K562 (cell line): ENCODE measurements at regions not wholly inside any gene's neighbourhood (a gene's known extent, or its start where the extent isn't known, plus 50 kb on each side); places are given as distances from the start of the nearest gene placed in this dataset.

ENCODE experiments used
- ATAC-seq: fragments of 200-7000 bp; cut with Tn5 transposase; 3 replicates; pipeline ENCODE4 v1.9.1; 2020; ENCODE audit warnings: moderate library complexity
- BruUV-seq: library from RNA; stranded (reverse); fragments of 400-500 nt; replicated peaks from 2 replicates; lab custom pipeline; 2021; lab: Mats Ljungman, UMichigan
- CTCF ChIA-PET: fragments of 300-600 bp; formaldehyde crosslinking; extraction: SDS; loops from one replicate; lab custom pipeline; 2021; ENCODE audit warnings: low intra/inter-chr PET ratio; lab: Yijun Ruan, JAX
- POLR2A ChIA-PET: fragments of 300-600, 350-650 bp; sonication (Branson Sonifier 250); formaldehyde crosslinking; extraction: SDS; loops from one replicate; lab custom pipeline; 2021; ENCODE audit warnings: antibody characterized with exemption, inconsistent platforms; lab: Yijun Ruan, JAX
- DNase-seq, 4 experiments: peaks; one replicate each; pipeline versions ENCODE4 v3.0.0 to v3.0.0-alpha.2; 2011 to 2018; ENCODE audit warnings: low spot score in 3 of 4, mixed read lengths in 3 of 4; ENCODE audit errors: extremely low read depth in 1 of 4
- FAIRE-seq: peaks from 2 replicates; lab custom pipeline; 2011; peaks lifted over from hg19 to GRCh38; lab: Jason Lieb, UNC
- H2AFZ ChIP-seq: 2 replicates; pipeline ENCODE4 v1.6.0; 2011; ENCODE audit warnings: low read depth, low read length, control low read depth, inconsistent platforms
- H3K27ac ChIP-seq: fragments of 200-600 bp; 3 replicates; pipeline ENCODE4 v1.8.0; 2011; ENCODE audit warnings: low read depth, mild to moderate bottlenecking, control low read depth, inconsistent platforms, low read length, moderate library complexity, mixed read lengths; ENCODE audit errors: extremely low read depth
- H3K27me3 ChIP-seq, 2 experiments: fragments of 300-600 bp in 1 of 2; 2 replicates in 1 of 2; 3 replicates in 1 of 2; pipeline versions ENCODE4 v1.6.0 to v1.8.0; 2011; ENCODE audit warnings: inconsistent platforms in 2 of 2, low read length in 2 of 2, mild to moderate bottlenecking in 1 of 2, mixed read lengths in 1 of 2, moderate library complexity in 1 of 2; ENCODE audit not compliant: control insufficient read depth in 2 of 2, insufficient read depth in 2 of 2
- H3K36me3 ChIP-seq: fragments of 300-600 bp; 3 replicates; pipeline ENCODE4 v1.8.0; 2011; ENCODE audit warnings: mild to moderate bottlenecking, low read length, inconsistent platforms; ENCODE audit not compliant: control insufficient read depth, insufficient read depth
- H3K4me1 ChIP-seq, 2 experiments: fragments of 200-600 bp in 1 of 2; replicated peaks in 1 of 2; 2 replicates in 1 of 2; 3 replicates in 1 of 2; pipeline versions ENCODE4 v1.5.1 to v1.8.0; 2011; ENCODE audit warnings: inconsistent platforms in 2 of 2, low read length in 2 of 2, mild to moderate bottlenecking in 1 of 2, mixed read lengths in 1 of 2, moderate library complexity in 1 of 2; ENCODE audit not compliant: control insufficient read depth in 2 of 2, insufficient read depth in 2 of 2
- H3K4me2 ChIP-seq: 2 replicates; pipeline ENCODE4 v1.6.1; 2011; ENCODE audit warnings: low read length, control low read depth, inconsistent platforms, mixed read lengths; ENCODE audit not compliant: insufficient read depth
- H3K4me3 ChIP-seq: fragments of 200-600 bp; sonication (generic), shearing (Covaris generic); 2 replicates; pipeline ENCODE4 v1.5.1; 2016; ENCODE audit warnings: control low read depth, inconsistent platforms
- H3K79me2 ChIP-seq: fragments of 200-600 bp; 3 replicates; pipeline ENCODE4 v1.8.0; 2011; ENCODE audit warnings: low read length, inconsistent platforms; ENCODE audit not compliant: control insufficient read depth, insufficient read depth
- H3K9ac ChIP-seq, 2 experiments: 2 replicates each; pipeline versions ENCODE4 v1.6.0 to v1.6.1; 2011; ENCODE audit warnings: low read depth in 2 of 2, low read length in 2 of 2, control low read depth in 1 of 2, inconsistent platforms in 1 of 2, mild to moderate bottlenecking in 1 of 2, mixed read lengths in 1 of 2; ENCODE audit not compliant: insufficient read depth in 1 of 2
- H3K9me1 ChIP-seq: one replicate; pipeline ENCODE4 v1.6.0; 2011; ENCODE audit warnings: inconsistent platforms, mild to moderate bottlenecking, low read length, moderate library complexity; ENCODE audit not compliant: control insufficient read depth, insufficient read depth
- H3K9me3 ChIP-seq: replicated peaks from 2 replicates; pipeline ENCODE4 v1.5.1; 2011; ENCODE audit warnings: low read depth, low read length, inconsistent platforms; ENCODE audit not compliant: control insufficient read depth, insufficient read depth
- H4K20me1 ChIP-seq: replicated peaks from 2 replicates; pipeline ENCODE4 v1.6.1; 2011; ENCODE audit warnings: low read length, inconsistent platforms, mixed read lengths; ENCODE audit not compliant: control insufficient read depth, insufficient read depth
- ARID3B ChIP-seq: fragments of 250-450 bp; sonication (Bioruptor Pico); IDR thresholded peaks from 2 replicates; pipeline ENCODE4 v1.4.0; 2020; ENCODE audit warnings: borderline replicate concordance
- HNRNPL ChIP-seq: fragments of 200-400 bp; formaldehyde crosslinking; IDR thresholded peaks from 2 replicates; pipeline ENCODE4 v1.6.1; 2017; ENCODE audit warnings: low read depth, mild to moderate bottlenecking, low read length
- KLF1 ChIP-seq: fragments of 450-650 bp; IDR thresholded peaks from 2 replicates; pipeline ENCODE4 v1.6.1; 2016; ENCODE audit warnings: missing genetic modification characterization, missing compliant biosample characterization
- PHF8 ChIP-seq: fragments of 200-600 bp; sonication (generic); IDR thresholded peaks from 2 replicates; pipeline ENCODE4 v1.6.1; 2012; ENCODE audit warnings: mixed run types, mild to moderate bottlenecking, inconsistent platforms, low read length, moderate library complexity, borderline replicate concordance
- POU5F1 ChIP-seq: fragments of 150-350 bp; IDR thresholded peaks from 2 replicates; pipeline ENCODE4 v1.6.1; 2014; ENCODE audit warnings: borderline replicate concordance, low read length, low read depth, mild to moderate bottlenecking; ENCODE audit not compliant: partially characterized antibody
- ZBTB26 ChIP-seq: fragments of 450-650 bp; formaldehyde crosslinking; IDR thresholded peaks from 2 replicates; pipeline ENCODE4 v1.4.0; 2022; ENCODE audit warnings: missing genetic modification characterization
- ZNF431 ChIP-seq: sonication (generic); formaldehyde crosslinking; IDR thresholded peaks from 2 replicates; pipeline ENCODE4 v1.8.0; 2022; ENCODE audit warnings: mild to moderate bottlenecking, missing genetic modification reagents
- WGBS: fragments of 100-300 bp; shearing (Covaris generic); methylation state at CpG from one replicate; pipeline ENCODE4 v1.1.6; 2016; ENCODE audit warnings: low coverage, mixed read lengths; ENCODE audit not compliant: insufficient coverage; ENCODE audit errors: missing lambda C conversion rate; 5-methylcytosine and 5-hydroxymethylcytosine counted together
- in situ Hi-C: fragments of 300-500 bp; cut with MboI; formaldehyde crosslinking; loops from 4 replicates; pipeline ENCODE4 v1.15.0; 2018; ENCODE audit warnings: inconsistent platforms, mixed read lengths
- intact Hi-C: fragments of 100-400 bp; cut with micrococcal nuclease; formaldehyde crosslinking; loops from 2 replicates; pipeline ENCODE4 v1.14.2; 2022

- no peak for TF ChIP-seq POU5F1
- no peak for TF ChIP-seq ZNF431
Measured at GRCh38 chr20:60478533-60478932, 520.3 kb downstream of the CDH26 start (continued).

GRCh38 chr20:60480950-60481742 lies 522.9 kb downstream of the CDH26 start:
- in situ Hi-C loops = no loop called here
- Histone ChIP-seq H3K27me3 (no peaks in the 10 kb centered on the region), H3K9ac (no peak overlapping the region), H3K9me3 (no peaks in the 10 kb centered on the region), H2AFZ (no peak overlapping the region), H3K9me1 (no peaks in the 10 kb centered on the region), H3K4me1 (no peaks in the 10 kb centered on the region), H3K79me2 (no peaks in the 10 kb centered on the region), H3K4me3 (no peak overlapping the region), H3K27ac (no peak overlapping the region), H4K20me1 (no peaks in the 10 kb centered on the region; the same call in 1 of the 2 replicates), H3K4me2 (no peak overlapping the region), H3K36me3 (no peaks in the 10 kb centered on the region)
- no peak for FAIRE-seq
- WGBS = 0% methylated on average over 25 of the region's 25 CpGs
- ChIA-PET POLR2A (no interaction called here), CTCF (no interaction called here)
- TF ChIP-seq HNRNPL = no peak
- no peak for TF ChIP-seq ZBTB26 (CRISPR knock-in tag)
- TF ChIP-seq KLF1 (tag) = no peak
- TF ChIP-seq ARID3B = no peak
- TF ChIP-seq PHF8 = no peak
- BruUV-seq = no TSS peak
- DNase-seq = no peak
- no peak for ATAC-seq
- intact Hi-C loops = no loop called here
